ENCODE measurements at regions not wholly inside any gene's neighbourhood (a gene's known extent, or its start where the extent isn't known, plus 50 kb on each side); places are given as distances from the start of the nearest gene placed in this dataset.

DNA sequence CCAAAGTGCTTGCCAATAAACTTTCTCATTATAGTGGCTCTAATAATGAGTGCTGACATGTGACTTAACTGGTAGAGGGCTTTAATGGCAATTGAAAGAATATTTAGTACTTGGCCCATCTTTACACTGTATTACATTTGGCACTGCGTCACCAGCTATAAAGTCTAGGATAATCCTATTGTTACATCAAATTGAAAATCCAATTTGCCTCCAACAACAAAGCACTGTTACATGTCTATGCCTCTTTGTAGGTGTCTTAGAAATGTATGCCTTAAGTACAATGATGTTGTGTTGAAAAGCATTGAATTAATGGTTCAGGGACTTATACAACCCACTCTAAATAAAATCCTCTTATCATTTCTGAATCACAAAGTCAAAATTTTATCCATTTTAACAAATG, 420.4 kb upstream of the JAG1 start:
- no peak overlapping the region for H3K4me3 ChIP-seq (ENCODE audit: control insufficient read depth, low read depth, low read length)
- no peak for DNase-seq (ENCODE audit: low read depth)
- TF ChIP-seq, protein P1, sequence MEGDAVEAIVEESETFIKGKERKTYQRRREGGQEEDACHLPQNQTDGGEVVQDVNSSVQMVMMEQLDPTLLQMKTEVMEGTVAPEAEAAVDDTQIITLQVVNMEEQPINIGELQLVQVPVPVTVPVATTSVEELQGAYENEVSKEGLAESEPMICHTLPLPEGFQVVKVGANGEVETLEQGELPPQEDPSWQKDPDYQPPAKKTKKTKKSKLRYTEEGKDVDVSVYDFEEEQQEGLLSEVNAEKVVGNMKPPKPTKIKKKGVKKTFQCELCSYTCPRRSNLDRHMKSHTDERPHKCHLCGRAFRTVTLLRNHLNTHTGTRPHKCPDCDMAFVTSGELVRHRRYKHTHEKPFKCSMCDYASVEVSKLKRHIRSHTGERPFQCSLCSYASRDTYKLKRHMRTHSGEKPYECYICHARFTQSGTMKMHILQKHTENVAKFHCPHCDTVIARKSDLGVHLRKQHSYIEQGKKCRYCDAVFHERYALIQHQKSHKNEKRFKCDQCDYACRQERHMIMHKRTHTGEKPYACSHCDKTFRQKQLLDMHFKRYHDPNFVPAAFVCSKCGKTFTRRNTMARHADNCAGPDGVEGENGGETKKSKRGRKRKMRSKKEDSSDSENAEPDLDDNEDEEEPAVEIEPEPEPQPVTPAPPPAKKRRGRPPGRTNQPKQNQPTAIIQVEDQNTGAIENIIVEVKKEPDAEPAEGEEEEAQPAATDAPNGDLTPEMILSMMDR (conservative IDR thresholded peaks at IDR 0.05; ENCODE audit: control insufficient read depth, insufficient read depth, low read depth, low read length): no peak

DNA sequence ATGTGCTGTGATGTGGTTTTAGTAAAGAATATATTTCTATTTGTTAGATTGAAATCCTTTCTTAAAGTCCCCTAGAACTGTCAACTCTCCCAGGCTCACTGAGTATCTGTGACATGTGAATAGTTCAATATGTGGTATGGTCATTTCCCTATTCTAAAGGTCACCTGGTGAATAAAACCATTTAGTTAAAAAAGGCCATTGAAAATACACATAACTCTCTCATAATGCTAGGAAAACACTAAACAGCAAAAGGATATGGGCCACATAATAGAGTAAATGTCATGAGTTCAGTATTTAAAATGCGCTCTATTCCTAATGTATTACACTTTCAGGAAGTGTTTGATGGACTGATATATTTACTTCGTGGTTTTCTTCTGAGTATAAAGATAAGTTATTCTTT, 420.9 kb upstream of the JAG1 start:
- DNase-seq (ENCODE audit: low read depth): no peak
- TF ChIP-seq, protein P1 (conservative IDR thresholded peaks at IDR 0.05; ENCODE audit: control insufficient read depth, insufficient read depth, low read depth, low read length): no peak
- no peak overlapping the region for H3K4me3 ChIP-seq (ENCODE audit: control insufficient read depth, low read depth, low read length)

DNA sequence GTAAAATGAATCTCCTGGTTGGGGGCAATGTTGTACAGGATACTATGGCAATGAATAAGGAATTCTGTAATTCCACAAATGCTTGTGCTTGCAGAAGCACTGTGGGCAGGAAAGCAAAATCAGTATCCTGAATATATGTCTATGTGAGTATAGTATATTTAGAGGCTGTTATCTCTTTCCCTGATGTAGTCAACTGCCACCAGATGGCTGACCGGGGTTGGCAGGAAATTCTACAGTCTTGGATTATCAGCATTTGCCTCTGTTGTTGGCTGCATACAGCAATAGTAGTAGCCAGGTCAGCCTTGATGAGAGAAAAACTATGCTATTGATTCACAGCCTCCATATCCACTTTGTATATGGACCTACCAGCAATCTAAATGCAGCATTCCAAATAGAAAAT, 425.1 kb upstream of the JAG1 start:
- TF ChIP-seq, protein P1 (conservative IDR thresholded peaks at IDR 0.05; ENCODE audit: control insufficient read depth, insufficient read depth, low read depth, low read length): peak; percentile 24

DNA sequence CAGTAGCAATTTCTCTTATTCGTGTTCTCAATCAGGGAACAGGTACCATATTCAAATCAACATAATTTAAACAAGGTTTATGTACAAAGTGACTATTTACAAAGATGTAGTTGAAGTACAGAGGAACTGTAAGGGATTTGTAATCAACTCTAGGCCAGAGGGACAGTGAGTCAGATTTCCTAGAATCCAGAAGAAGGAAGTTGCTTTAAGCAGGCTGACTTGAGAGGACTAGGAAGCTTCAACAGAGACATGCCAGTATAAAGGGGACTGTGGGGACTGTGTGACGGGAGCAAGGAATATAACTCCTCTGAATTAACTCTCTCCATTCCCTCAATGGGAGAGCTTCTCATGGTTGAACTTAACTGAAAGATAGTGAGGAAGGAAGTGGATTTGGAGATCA, 427.4 kb upstream of the JAG1 start:
- no peak overlapping the region for H3K4me3 ChIP-seq (ENCODE audit: control insufficient read depth, low read depth, low read length)
- DNase-seq (ENCODE audit: low read depth): peak; percentile 35
- TF ChIP-seq, protein P1 (conservative IDR thresholded peaks at IDR 0.05; ENCODE audit: control insufficient read depth, insufficient read depth, low read depth, low read length): no peak

More for the DNA sequence above, 425.1 kb upstream of the JAG1 start:
- no peak overlapping the region for H3K4me3 ChIP-seq (ENCODE audit: control insufficient read depth, low read depth, low read length)
- DNase-seq (ENCODE audit: low read depth): no peak

DNA sequence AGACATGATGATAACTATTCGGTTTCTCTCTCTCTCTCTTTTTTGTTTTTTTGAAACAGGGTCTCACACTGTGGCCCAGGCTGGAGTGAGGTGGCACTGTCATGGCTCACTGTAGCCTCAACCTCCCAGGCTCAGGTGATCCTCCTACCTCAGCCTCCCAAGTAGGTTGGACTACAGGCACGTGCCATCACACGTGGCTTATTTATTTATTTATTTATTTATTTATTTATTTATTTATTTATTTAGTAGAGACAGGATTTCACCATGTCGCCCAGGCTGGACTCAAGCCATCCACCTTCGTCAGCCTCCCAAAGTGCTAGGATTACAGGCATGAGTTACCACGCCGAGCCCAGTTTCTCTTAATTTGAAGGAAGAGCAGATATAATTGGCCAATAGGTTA, 427.9 kb upstream of the JAG1 start:
- H3K4me3 ChIP-seq (ENCODE audit: control insufficient read depth, low read depth, low read length): no peak overlapping the region
- DNase-seq (ENCODE audit: low read depth): no peak
- TF ChIP-seq, protein P1 (conservative IDR thresholded peaks at IDR 0.05; ENCODE audit: control insufficient read depth, insufficient read depth, low read depth, low read length): no peak

DNA sequence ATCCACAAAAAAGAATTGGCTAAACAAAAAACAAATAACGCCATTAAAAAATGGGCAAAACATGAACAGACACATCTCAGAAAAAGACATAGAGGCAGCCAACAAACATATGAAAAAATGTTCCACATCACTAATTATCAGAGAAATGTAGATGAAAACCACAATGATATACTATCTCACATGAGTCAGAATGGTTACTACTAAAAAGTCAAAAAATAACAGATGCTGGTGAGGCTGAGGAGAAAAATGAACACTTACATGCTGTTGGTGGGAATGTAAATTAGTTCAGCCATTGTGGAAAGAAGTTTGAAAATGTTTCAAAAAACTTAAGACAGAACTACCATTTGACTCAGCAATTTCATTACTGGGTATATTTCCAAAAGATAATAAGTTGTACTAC, 430.1 kb upstream of the JAG1 start:
- TF ChIP-seq, protein P1 (conservative IDR thresholded peaks at IDR 0.05; ENCODE audit: control insufficient read depth, insufficient read depth, low read depth, low read length): no peak
- H3K4me3 ChIP-seq (ENCODE audit: control insufficient read depth, low read depth, low read length): no peak overlapping the region
- no peak for DNase-seq (ENCODE audit: low read depth)

Data from fibroblast of mammary gland (primary cell).